Hematopoietic multipotent progenitor cell treated with erythropoietin and hydrocortisone succinate and interleukin-3 and kit ligand, for 6 days (in vitro differentiated cells): ENCODE measurements at regions not wholly inside any gene's neighbourhood (a gene's known extent, or its start where the extent isn't known, plus 50 kb on each side); places are given as distances from the start of the nearest gene placed in this dataset.

Source experiments
- DNase-seq: peaks from one replicate; pipeline ENCODE4 v3.0.0-alpha.2; 2015

- DNase-seq = no peak
These were observed 165.1 kb downstream of the HAUS1 start for GRCh38 chr18:46269275-46269674.

- DNase-seq = no peak
These were observed 167.3 kb downstream of the HAUS1 start for GRCh38 chr18:46271488-46271887.

- no peak for DNase-seq
These were observed 169.7 kb downstream of the HAUS1 start for GRCh38 chr18:46273861-46274260.

GRCh38 chr18:46274266-46274665, 170.1 kb downstream of the HAUS1 start:
- no peak for DNase-seq

GRCh38 chr18:46275370-46275769, 171.2 kb downstream of the HAUS1 start:
- DNase-seq = no peak

- DNase-seq = no peak
These were observed 172.6 kb downstream of the HAUS1 start for GRCh38 chr18:46276748-46277147.

GRCh38 chr18:46278481-46279465, 174.6 kb downstream of the HAUS1 start:
- peak; percentile 17 for DNase-seq

- no peak for DNase-seq
These were observed 175.5 kb downstream of the HAUS1 start for GRCh38 chr18:46279673-46280072.

- peak; percentile 83 for DNase-seq
These were observed 177.3 kb downstream of the HAUS1 start for GRCh38 chr18:46281185-46282176.

- DNase-seq = no peak
These were observed 178.0 kb downstream of the HAUS1 start for GRCh38 chr18:46282177-46282570.

GRCh38 chr18:46282646-46283045, 178.5 kb downstream of the HAUS1 start:
- DNase-seq = no peak

- no peak for DNase-seq
These were observed 179.1 kb downstream of the HAUS1 start for GRCh38 chr18:46283268-46283667.

GRCh38 chr18:46283895-46284295, 179.7 kb downstream of the HAUS1 start:
- DNase-seq = no peak

- no peak for DNase-seq
These were observed 185.3 kb downstream of the HAUS1 start for GRCh38 chr18:46289463-46289862.

GRCh38 chr18:46289931-46290330, 185.7 kb downstream of the HAUS1 start:
- no peak for DNase-seq

- DNase-seq = no peak
These were observed 186.3 kb downstream of the HAUS1 start for GRCh38 chr18:46290440-46291020.

- DNase-seq = peak; percentile 44
These were observed 187.0 kb downstream of the HAUS1 start for GRCh38 chr18:46291149-46291548.

GRCh38 chr18:46293742-46294181, 189.6 kb downstream of the HAUS1 start:
- no peak for DNase-seq

GRCh38 chr18:46294318-46294717, 190.1 kb downstream of the HAUS1 start:
- no peak for DNase-seq

GRCh38 chr18:46294751-46295150, 190.6 kb downstream of the HAUS1 start:
- DNase-seq = no peak

GRCh38 chr18:46295416-46295815, 191.2 kb downstream of the HAUS1 start:
- no peak for DNase-seq

GRCh38 chr18:46296656-46297055, 192.5 kb downstream of the HAUS1 start:
- DNase-seq = no peak

GRCh38 chr18:46297124-46297523, 192.9 kb downstream of the HAUS1 start:
- no peak for DNase-seq
